ENCODE measurements at regions not wholly inside any gene's neighbourhood (a gene's known extent, or its start where the extent isn't known, plus 50 kb on each side); places are given as distances from the start of the nearest gene placed in this dataset.

DNA sequence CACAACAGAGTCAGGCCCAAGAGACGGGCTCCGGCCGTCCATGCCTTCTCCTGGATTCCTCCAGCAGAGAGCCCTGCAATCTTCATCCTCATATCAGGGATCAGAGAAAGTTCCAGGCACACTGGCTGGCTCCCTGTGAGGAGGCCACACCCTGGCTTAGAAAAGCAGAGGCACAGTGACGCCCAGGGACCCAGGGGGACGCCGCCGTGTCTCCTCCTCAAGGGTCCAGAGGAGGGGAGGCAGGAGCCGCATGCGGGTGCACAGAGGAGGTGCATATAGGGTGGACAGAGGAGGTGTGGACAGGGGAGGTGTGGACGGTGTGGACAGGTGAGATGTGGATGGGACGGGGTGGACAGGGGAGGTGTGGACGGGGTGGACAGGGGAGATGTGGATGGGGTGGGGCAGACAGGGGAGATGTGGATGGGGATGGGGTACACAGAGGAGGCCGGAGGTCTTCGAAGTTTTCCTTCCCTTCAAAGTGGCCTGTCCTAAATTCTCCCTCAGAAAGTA lies 1521.9 kb downstream of the BRD1 start:
- TF ChIP-seq, protein P1, sequence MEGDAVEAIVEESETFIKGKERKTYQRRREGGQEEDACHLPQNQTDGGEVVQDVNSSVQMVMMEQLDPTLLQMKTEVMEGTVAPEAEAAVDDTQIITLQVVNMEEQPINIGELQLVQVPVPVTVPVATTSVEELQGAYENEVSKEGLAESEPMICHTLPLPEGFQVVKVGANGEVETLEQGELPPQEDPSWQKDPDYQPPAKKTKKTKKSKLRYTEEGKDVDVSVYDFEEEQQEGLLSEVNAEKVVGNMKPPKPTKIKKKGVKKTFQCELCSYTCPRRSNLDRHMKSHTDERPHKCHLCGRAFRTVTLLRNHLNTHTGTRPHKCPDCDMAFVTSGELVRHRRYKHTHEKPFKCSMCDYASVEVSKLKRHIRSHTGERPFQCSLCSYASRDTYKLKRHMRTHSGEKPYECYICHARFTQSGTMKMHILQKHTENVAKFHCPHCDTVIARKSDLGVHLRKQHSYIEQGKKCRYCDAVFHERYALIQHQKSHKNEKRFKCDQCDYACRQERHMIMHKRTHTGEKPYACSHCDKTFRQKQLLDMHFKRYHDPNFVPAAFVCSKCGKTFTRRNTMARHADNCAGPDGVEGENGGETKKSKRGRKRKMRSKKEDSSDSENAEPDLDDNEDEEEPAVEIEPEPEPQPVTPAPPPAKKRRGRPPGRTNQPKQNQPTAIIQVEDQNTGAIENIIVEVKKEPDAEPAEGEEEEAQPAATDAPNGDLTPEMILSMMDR (IDR thresholded peaks at IDR 0.05) = no peak
- TF ChIP-seq POLR2A (IDR thresholded peaks at IDR 0.05) = no peak

Measured in heart left ventricle (tissue), 13 donors.